GM12892 (cell line): ENCODE measurements at regions not wholly inside any gene's neighbourhood (a gene's known extent, or its start where the extent isn't known, plus 50 kb on each side); places are given as distances from the start of the nearest gene placed in this dataset.

ENCODE experiments used
- POLR2A ChIP-seq: IDR thresholded peaks from 2 replicates; pipeline ENCODE4 v1.6.1; 2011; ENCODE audit warnings: low read depth, low read length, control low read depth
- POLR2AphosphoS5 ChIP-seq: IDR thresholded peaks from 2 replicates; pipeline ENCODE4 v1.6.1; 2011; ENCODE audit warnings: low read depth, low read length, control low read depth

GRCh38 chr4:125666635-125667034, 351.9 kb downstream of the FAT4 start:
- TF ChIP-seq POLR2A (no peak), POLR2AphosphoS5 (no peak)
